GM21423 (cell line): ENCODE measurements at regions not wholly inside any gene's neighbourhood (a gene's known extent, or its start where the extent isn't known, plus 50 kb on each side); places are given as distances from the start of the nearest gene placed in this dataset.
A peak's percentile ranks its signal among the peaks of the same experiment; 100 is the strongest.
"Not testable (repeated sequence)": the region's sequence is repeated elsewhere in the genome, so short reads cannot be mapped to it uniquely, and the experiment has no call there.

Experiments
- ATAC-seq: cut with Tn5 transposase; IDR thresholded peaks from one replicate; pipeline ENCODE4 v1.9.1; 2021; ENCODE audit warnings: mild to moderate bottlenecking, moderate library complexity; ENCODE audit not compliant: unreplicated experiment

- ATAC-seq = no peak
These were observed 246.1 kb downstream of the FSIP2 start for GRCh38 chr2:185984670-185985069.

- not testable (repeated sequence) for ATAC-seq
These were observed 250.3 kb downstream of the FSIP2 start for GRCh38 chr2:185988907-185989306.

- ATAC-seq = no peak
These were observed 252.4 kb downstream of the FSIP2 start for GRCh38 chr2:185990861-185991525.

- no peak for ATAC-seq
These were observed 260.0 kb downstream of the FSIP2 start for GRCh38 chr2:185998562-185999070.

- ATAC-seq = no peak
These were observed 270.7 kb downstream of the FSIP2 start for GRCh38 chr2:186009341-186009740.

GRCh38 chr2:186017278-186017677, 278.7 kb downstream of the FSIP2 start:
- no peak for ATAC-seq

GRCh38 chr2:186024921-186025320, 286.3 kb downstream of the FSIP2 start:
- ATAC-seq = no peak

- ATAC-seq = peak; percentile 58
These were observed 289.3 kb downstream of the FSIP2 start for GRCh38 chr2:186027922-186028321.

- no peak for ATAC-seq
These were observed 292.6 kb downstream of the FSIP2 start for GRCh38 chr2:186031229-186031628.

- no peak for ATAC-seq
These were observed 293.6 kb downstream of the FSIP2 start for GRCh38 chr2:186032102-186032738.

GRCh38 chr2:186032930-186033329, 294.3 kb downstream of the FSIP2 start:
- no peak for ATAC-seq

GRCh38 chr2:186033541-186033940, 294.9 kb downstream of the FSIP2 start:
- no peak for ATAC-seq

GRCh38 chr2:186036862-186037449, 298.4 kb downstream of the FSIP2 start:
- ATAC-seq = no peak

- no peak for ATAC-seq
These were observed 303.8 kb downstream of the FSIP2 start for GRCh38 chr2:186042207-186043028.

GRCh38 chr2:186044761-186045160, 306.2 kb downstream of the FSIP2 start:
- ATAC-seq = no peak

- ATAC-seq = no peak
These were observed 314.3 kb downstream of the FSIP2 start for GRCh38 chr2:186052930-186053329.

- no peak for ATAC-seq
These were observed 320.0 kb downstream of the FSIP2 start for GRCh38 chr2:186058614-186059013.

GRCh38 chr2:186059096-186059495, 320.5 kb downstream of the FSIP2 start:
- ATAC-seq = no peak

GRCh38 chr2:186060744-186061440, 322.3 kb downstream of the FSIP2 start:
- no peak for ATAC-seq

GRCh38 chr2:186064507-186064906, 325.9 kb downstream of the FSIP2 start:
- ATAC-seq = no peak

- ATAC-seq = no peak
These were observed 326.9 kb downstream of the FSIP2 start for GRCh38 chr2:186065491-186065890.
